HCT116 (cell line): ENCODE measurements at regions not wholly inside any gene's neighbourhood (a gene's known extent, or its start where the extent isn't known, plus 50 kb on each side); places are given as distances from the start of the nearest gene placed in this dataset.

Experiments
- ELF1 ChIP-seq: IDR thresholded peaks from 2 replicates; pipeline ENCODE4 v1.6.1; 2012; ENCODE audit warnings: low read depth, borderline replicate concordance
- EZH2 ChIP-seq: fragments of 200-600 bp; sonication (generic); IDR thresholded peaks from 2 replicates; pipeline ENCODE4 v1.6.1; 2017; ENCODE audit warnings: antibody characterized with exemption, mixed run types
- EZH2phosphoT487 ChIP-seq: fragments of 200-600 bp; IDR thresholded peaks from 2 replicates; pipeline ENCODE4 v1.6.1; 2018; ENCODE audit warnings: antibody characterized with exemption, borderline replicate concordance
- POLR2A ChIP-seq: IDR thresholded peaks from 2 replicates; pipeline ENCODE4 v1.7.0; 2011; ENCODE audit warnings: borderline replicate concordance; ENCODE audit not compliant: insufficient read depth, insufficient read length; ENCODE audit errors: extremely low read depth
- POLR2AphosphoS5 ChIP-seq: IDR thresholded peaks from 2 replicates; pipeline ENCODE4 v1.6.1; 2011; ENCODE audit warnings: mild to moderate bottlenecking, low read depth, low read length, moderate library complexity
- SIN3A ChIP-seq: IDR thresholded peaks from 2 replicates; pipeline ENCODE4 v1.6.1; 2012; ENCODE audit warnings: low read depth
- SP1 ChIP-seq: IDR thresholded peaks from 2 replicates; pipeline ENCODE4 v1.6.1; 2012; ENCODE audit warnings: low read depth
- TF ChIP-seq, protein P1 (sequence below), 3 experiments: fragments of 200-600 bp in 1 of 3; sonication (generic) in 1 of 3; IDR thresholded peaks in 2 of 3; conservative IDR thresholded peaks in 1 of 3; 2 replicates each; pipeline ENCODE4 v1.5.1; 2012 to 2017; ENCODE audit warnings: low read depth in 2 of 3, low read length in 2 of 3, antibody characterized with exemption in 1 of 3, borderline replicate concordance in 1 of 3, control low read depth in 1 of 3, mild to moderate bottlenecking in 1 of 3, mixed read lengths in 1 of 3, mixed run types in 1 of 3, moderate library complexity in 1 of 3; ENCODE audit not compliant: insufficient read depth in 1 of 3
- TF ChIP-seq, protein P2 (sequence below): IDR thresholded peaks from 2 replicates; pipeline ENCODE4 v1.6.1; 2011; ENCODE audit warnings: mild to moderate bottlenecking, low read length, moderate library complexity; ENCODE audit not compliant: insufficient replicate concordance; ENCODE audit errors: extremely low read depth
- TF ChIP-seq, protein P3 (sequence below): IDR thresholded peaks from 2 replicates; pipeline ENCODE4 v1.6.1; 2012
- TF ChIP-seq, protein P4 (sequence below): IDR thresholded peaks from 2 replicates; pipeline ENCODE4 v1.6.1; 2012

DNA sequence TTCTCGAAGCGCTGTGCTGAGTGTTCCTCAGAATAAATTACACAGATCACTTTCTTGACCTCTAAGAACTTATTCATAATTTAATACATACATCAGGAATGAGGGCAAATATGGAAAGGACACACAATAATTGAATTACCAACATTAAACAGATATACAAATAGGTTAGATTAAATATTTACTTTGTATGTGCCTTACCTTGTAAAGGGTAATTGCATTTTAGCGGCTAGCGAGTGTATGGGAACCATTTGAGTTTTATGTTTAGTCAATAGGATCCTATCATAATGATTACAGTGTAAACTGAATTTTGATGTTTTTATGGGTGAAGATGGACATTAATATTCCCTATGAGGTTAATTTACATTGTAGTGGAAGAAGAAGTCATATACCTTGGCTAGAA is 1187.1 kb upstream of the WWC1 start:
- TF ChIP-seq, protein P1, sequence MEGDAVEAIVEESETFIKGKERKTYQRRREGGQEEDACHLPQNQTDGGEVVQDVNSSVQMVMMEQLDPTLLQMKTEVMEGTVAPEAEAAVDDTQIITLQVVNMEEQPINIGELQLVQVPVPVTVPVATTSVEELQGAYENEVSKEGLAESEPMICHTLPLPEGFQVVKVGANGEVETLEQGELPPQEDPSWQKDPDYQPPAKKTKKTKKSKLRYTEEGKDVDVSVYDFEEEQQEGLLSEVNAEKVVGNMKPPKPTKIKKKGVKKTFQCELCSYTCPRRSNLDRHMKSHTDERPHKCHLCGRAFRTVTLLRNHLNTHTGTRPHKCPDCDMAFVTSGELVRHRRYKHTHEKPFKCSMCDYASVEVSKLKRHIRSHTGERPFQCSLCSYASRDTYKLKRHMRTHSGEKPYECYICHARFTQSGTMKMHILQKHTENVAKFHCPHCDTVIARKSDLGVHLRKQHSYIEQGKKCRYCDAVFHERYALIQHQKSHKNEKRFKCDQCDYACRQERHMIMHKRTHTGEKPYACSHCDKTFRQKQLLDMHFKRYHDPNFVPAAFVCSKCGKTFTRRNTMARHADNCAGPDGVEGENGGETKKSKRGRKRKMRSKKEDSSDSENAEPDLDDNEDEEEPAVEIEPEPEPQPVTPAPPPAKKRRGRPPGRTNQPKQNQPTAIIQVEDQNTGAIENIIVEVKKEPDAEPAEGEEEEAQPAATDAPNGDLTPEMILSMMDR (IDR thresholded peaks at IDR 0.05 in 2 of 3, conservative IDR thresholded peaks at IDR 0.05 in 1 of 3; ENCODE audit: borderline replicate concordance in 1 of 3, insufficient read depth in 1 of 3, low read depth in 2 of 3, low read length in 2 of 3): no peak
- TF ChIP-seq, protein P2, sequence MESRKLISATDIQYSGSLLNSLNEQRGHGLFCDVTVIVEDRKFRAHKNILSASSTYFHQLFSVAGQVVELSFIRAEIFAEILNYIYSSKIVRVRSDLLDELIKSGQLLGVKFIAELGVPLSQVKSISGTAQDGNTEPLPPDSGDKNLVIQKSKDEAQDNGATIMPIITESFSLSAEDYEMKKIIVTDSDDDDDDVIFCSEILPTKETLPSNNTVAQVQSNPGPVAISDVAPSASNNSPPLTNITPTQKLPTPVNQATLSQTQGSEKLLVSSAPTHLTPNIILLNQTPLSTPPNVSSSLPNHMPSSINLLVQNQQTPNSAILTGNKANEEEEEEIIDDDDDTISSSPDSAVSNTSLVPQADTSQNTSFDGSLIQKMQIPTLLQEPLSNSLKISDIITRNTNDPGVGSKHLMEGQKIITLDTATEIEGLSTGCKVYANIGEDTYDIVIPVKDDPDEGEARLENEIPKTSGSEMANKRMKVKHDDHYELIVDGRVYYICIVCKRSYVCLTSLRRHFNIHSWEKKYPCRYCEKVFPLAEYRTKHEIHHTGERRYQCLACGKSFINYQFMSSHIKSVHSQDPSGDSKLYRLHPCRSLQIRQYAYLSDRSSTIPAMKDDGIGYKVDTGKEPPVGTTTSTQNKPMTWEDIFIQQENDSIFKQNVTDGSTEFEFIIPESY: no peak
- no peak for TF ChIP-seq POLR2A
- TF ChIP-seq, protein P3, sequence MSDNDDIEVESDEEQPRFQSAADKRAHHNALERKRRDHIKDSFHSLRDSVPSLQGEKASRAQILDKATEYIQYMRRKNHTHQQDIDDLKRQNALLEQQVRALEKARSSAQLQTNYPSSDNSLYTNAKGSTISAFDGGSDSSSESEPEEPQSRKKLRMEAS: no peak
- TF ChIP-seq EZH2phosphoT487: no peak
- TF ChIP-seq EZH2: no peak
- no peak for TF ChIP-seq ELF1
- TF ChIP-seq, protein P4, sequence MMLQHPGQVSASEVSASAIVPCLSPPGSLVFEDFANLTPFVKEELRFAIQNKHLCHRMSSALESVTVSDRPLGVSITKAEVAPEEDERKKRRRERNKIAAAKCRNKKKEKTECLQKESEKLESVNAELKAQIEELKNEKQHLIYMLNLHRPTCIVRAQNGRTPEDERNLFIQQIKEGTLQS: no peak
- no peak for TF ChIP-seq SIN3A
- TF ChIP-seq POLR2AphosphoS5: no peak
- no peak for TF ChIP-seq SP1
